PC-3 (cell line): ENCODE measurements at regions not wholly inside any gene's neighbourhood (a gene's known extent, or its start where the extent isn't known, plus 50 kb on each side); places are given as distances from the start of the nearest gene placed in this dataset.
"Not testable (repeated sequence)": the region's sequence is repeated elsewhere in the genome, so short reads cannot be mapped to it uniquely, and the experiment has no call there.

Source experiments
- ATAC-seq: fragments of 200-7000 bp; cut with Tn5 transposase; 2 replicates; pipeline ENCODE4 v1.9.1; 2020; ENCODE audit warnings: mild to moderate bottlenecking, moderate library complexity
- BruUV-seq: library from RNA; stranded (reverse); fragments of 400-500 nt; replicated peaks from 2 replicates; lab custom pipeline; 2021; lab: Mats Ljungman, UMichigan
- CTCF ChIA-PET: fragments of 300-600 bp; sonication (Branson Sonifier 250); formaldehyde crosslinking; loops from one replicate; lab custom pipeline; 2022; ENCODE audit warnings: antibody characterized with exemption; lab: Charles Lee
- POLR2A ChIA-PET: fragments of 300-600 bp; sonication (Branson Sonifier 250); formaldehyde crosslinking; loops from one replicate; lab custom pipeline; 2022; ENCODE audit warnings: antibody characterized with exemption; ENCODE audit not compliant: unreplicated experiment; lab: Charles Lee
- DNase-seq: peaks from one replicate; pipeline ENCODE4 v3.0.0-alpha.2; 2015
- H2AFZ ChIP-seq: fragments of 300-600 bp; sonication (generic); 2 replicates; pipeline ENCODE4 v1.6.0; 2016; ENCODE audit warnings: antibody characterized with exemption, low read length
- H3F3A ChIP-seq: fragments of 300-600 bp; sonication (generic); one replicate; pipeline ENCODE4 v1.6.0; 2017; ENCODE audit warnings: antibody characterized with exemption, low read length, control low read depth, mild to moderate bottlenecking; ENCODE audit not compliant: unreplicated experiment
- H3K27ac ChIP-seq: fragments of 300-600 bp; sonication (generic); 2 replicates; pipeline ENCODE4 v1.5.1; 2016; ENCODE audit warnings: mild to moderate bottlenecking, low read length
- H3K27me3 ChIP-seq: fragments of 300-600 bp; sonication (generic); 2 replicates; pipeline ENCODE4 v1.6.1; 2016; ENCODE audit warnings: low read length, mixed read lengths
- H3K36me3 ChIP-seq: fragments of 300-600 bp; sonication (generic); 2 replicates; pipeline ENCODE4 v1.6.1; 2016; ENCODE audit warnings: low read depth, mixed run types, low read length, mixed read lengths
- H3K4me1 ChIP-seq: fragments of 300-600 bp; sonication (generic); 2 replicates; pipeline ENCODE4 v1.5.1; 2016; ENCODE audit warnings: low read length; ENCODE audit not compliant: insufficient read depth
- H3K4me2 ChIP-seq: fragments of 300-600 bp; sonication (generic); 2 replicates; pipeline ENCODE4 v1.6.0; 2016; ENCODE audit warnings: low read length
- H3K4me3 ChIP-seq: fragments of 300-600 bp; sonication (generic); 2 replicates; pipeline ENCODE4 v1.5.1; 2016; ENCODE audit warnings: mild to moderate bottlenecking, low read length, mixed read lengths
- H3K79me2 ChIP-seq: fragments of 300-600 bp; sonication (generic); 2 replicates; pipeline ENCODE4 v1.6.1; 2017; ENCODE audit warnings: low read length, mixed read lengths
- H3K9ac ChIP-seq: fragments of 300-600 bp; sonication (generic); 2 replicates; pipeline ENCODE4 v1.6.0; 2016; ENCODE audit warnings: mild to moderate bottlenecking, low read length
- H3K9me2 ChIP-seq: fragments of 300-600 bp; sonication (generic); replicated peaks from 2 replicates; pipeline ENCODE4 v1.6.1; 2016; ENCODE audit warnings: mixed run types, low read length, mixed read lengths
- H3K9me3 ChIP-seq: fragments of 300-600 bp; sonication (generic); 2 replicates; pipeline ENCODE4 v1.6.1; 2016; ENCODE audit warnings: low read length, mixed read lengths
- H4K20me1 ChIP-seq: fragments of 300-600 bp; sonication (generic); 2 replicates; pipeline ENCODE4 v1.6.1; 2016; ENCODE audit warnings: low read length, mixed read lengths
- EZH2 ChIP-seq: fragments of 300-600 bp; sonication (generic); IDR thresholded peaks from one replicate; pipeline ENCODE4 v1.6.1; 2017; ENCODE audit warnings: antibody characterized with exemption, mild to moderate bottlenecking, low read length; ENCODE audit not compliant: unreplicated experiment
- EZH2phosphoT487 ChIP-seq: fragments of 300-600 bp; sonication (generic); IDR thresholded peaks from 2 replicates; pipeline ENCODE4 v1.6.1; 2018; ENCODE audit warnings: mild to moderate bottlenecking, antibody characterized with exemption, low read length, borderline replicate concordance
- intact Hi-C: fragments of 100-400 bp; cut with micrococcal nuclease; formaldehyde crosslinking; loops from 2 replicates; pipeline ENCODE4 v1.9.0; 2023
- TF ChIP-seq, protein P1 (sequence below): fragments of 300-600 bp; sonication (generic); conservative IDR thresholded peaks from 2 replicates; pipeline ENCODE4 v1.5.1; 2017; ENCODE audit warnings: antibody characterized with exemption, low read depth, mild to moderate bottlenecking, low read length

DNA sequence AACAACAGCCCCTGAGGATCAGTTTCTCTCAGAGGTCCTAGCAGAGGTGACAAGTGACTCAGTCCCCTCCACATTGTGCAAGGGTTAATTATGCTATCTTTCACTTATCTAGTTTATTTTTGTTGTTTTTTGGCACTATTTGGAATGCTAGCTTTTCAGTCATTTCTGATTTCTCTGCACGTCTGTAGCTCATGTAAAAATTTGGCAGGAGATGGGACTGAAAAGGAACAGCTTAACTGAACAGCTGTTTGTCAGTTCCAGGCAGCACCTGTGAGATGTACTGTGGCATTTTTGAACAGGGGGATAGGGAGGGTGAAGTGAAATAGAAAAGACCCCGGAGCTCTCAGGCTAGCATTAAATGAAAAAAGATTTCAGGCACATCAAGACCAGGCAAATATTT, 313.5 kb downstream of the SUCLA2 start:
- H2AFZ ChIP-seq, result no peak overlapping the region
- no peak overlapping the region for H3K4me2 ChIP-seq
- no peak overlapping the region for H3K9ac ChIP-seq
- no peak overlapping the region for H3K4me3 ChIP-seq
- DNase-seq (no peak), ATAC-seq (no peak)
- H3K79me2 ChIP-seq, result no peaks in the 10 kb centered on the region
- H3K9me2 ChIP-seq, result no peaks in the 10 kb centered on the region
- no peak for TF ChIP-seq EZH2phosphoT487
- TF ChIP-seq, protein P1, sequence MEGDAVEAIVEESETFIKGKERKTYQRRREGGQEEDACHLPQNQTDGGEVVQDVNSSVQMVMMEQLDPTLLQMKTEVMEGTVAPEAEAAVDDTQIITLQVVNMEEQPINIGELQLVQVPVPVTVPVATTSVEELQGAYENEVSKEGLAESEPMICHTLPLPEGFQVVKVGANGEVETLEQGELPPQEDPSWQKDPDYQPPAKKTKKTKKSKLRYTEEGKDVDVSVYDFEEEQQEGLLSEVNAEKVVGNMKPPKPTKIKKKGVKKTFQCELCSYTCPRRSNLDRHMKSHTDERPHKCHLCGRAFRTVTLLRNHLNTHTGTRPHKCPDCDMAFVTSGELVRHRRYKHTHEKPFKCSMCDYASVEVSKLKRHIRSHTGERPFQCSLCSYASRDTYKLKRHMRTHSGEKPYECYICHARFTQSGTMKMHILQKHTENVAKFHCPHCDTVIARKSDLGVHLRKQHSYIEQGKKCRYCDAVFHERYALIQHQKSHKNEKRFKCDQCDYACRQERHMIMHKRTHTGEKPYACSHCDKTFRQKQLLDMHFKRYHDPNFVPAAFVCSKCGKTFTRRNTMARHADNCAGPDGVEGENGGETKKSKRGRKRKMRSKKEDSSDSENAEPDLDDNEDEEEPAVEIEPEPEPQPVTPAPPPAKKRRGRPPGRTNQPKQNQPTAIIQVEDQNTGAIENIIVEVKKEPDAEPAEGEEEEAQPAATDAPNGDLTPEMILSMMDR, result no peak
- TF ChIP-seq EZH2, result no peak
- no peaks in the 10 kb centered on the region for H3K27me3 ChIP-seq
- H3F3A ChIP-seq, result no peaks in the 10 kb centered on the region
- H3K27ac ChIP-seq, result no peak overlapping the region
- H4K20me1 ChIP-seq, result no peaks in the 10 kb centered on the region
- intact Hi-C loops, result no loop called here
- ChIA-PET POLR2A (no interaction called here), CTCF (no interaction called here)
- no peaks in the 10 kb centered on the region for H3K9me3 ChIP-seq
- no TSS peak for BruUV-seq
- no peaks in the 10 kb centered on the region for H3K4me1 ChIP-seq
- H3K36me3 ChIP-seq, result no peaks in the 10 kb centered on the region

DNA sequence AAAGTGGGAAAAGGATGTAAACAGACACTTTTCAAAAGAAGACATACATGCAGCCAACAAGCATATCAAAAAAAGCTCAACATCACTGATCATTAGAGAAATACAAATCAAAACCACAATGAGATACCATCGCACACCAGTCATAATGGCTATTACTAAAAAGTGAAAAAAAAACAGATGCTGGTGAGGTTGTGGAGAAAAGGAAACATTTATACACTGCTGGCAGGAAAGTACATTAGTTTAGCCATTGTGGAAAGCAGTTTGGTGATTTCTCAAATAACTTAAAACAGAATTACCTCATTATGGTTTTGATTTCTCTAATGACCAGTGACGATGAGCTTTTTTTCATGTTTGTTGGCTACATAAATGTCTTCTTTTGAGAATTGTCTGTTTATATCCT, 315.9 kb downstream of the SUCLA2 start:
- intact Hi-C loops, H4K20me1 ChIP-seq, H3K27me3 ChIP-seq, H3K79me2 ChIP-seq, BruUV-seq, CTCF ChIA-PET, H3K36me3 ChIP-seq, H3K4me2 ChIP-seq, H3F3A ChIP-seq, ATAC-seq, POLR2A ChIA-PET, H3K9ac ChIP-seq, H3K27ac ChIP-seq, H2AFZ ChIP-seq, H3K4me3 ChIP-seq, H3K9me2 ChIP-seq, H3K9me3 ChIP-seq, DNase-seq: not testable (repeated sequence)
- H3K4me1 ChIP-seq, result peaks cover 12% of the 10 kb centered on the region

DNA sequence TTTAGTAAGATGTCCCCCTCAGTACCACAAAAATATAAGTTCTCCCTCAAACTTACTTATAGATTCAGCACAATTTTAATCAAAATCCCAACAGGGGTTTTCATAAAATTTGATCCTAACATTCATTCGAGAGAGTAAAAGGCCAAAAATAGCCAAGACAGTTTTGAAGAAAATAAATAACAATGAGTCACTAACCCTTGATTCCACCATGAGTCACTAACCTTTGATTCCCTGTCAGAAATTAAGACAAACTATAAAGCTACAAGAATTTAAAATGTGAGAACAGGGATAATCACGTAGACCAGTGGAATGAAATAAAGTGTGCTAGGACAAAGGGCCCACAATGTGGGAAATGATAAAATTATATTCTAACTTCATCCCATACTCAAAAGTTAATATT, 320.3 kb downstream of the SUCLA2 start:
- CTCF ChIA-PET, result no interaction called here
- POLR2A ChIA-PET, result interaction anchor here (0.6 kb wide), 1 partner anchor 195 kb away, joined by 3 read pairs; no protein-coding TSS in a partner anchor
- Histone ChIP-seq H3F3A (no peaks in the 10 kb centered on the region), H3K36me3 (no peaks in the 10 kb centered on the region), H3K79me2 (no peaks in the 10 kb centered on the region), H3K4me1 (peaks cover 28% of the 10 kb centered on the region), H2AFZ (no peak overlapping the region), H4K20me1 (no peaks in the 10 kb centered on the region), H3K9me2 (no peaks in the 10 kb centered on the region), H3K27ac (no peak overlapping the region), H3K9me3 (no peaks in the 10 kb centered on the region), H3K27me3 (no peaks in the 10 kb centered on the region), H3K9ac (no peak overlapping the region), H3K4me3 (no peak overlapping the region), H3K4me2 (peak overlapping the region; percentile 57)
- intact Hi-C loops, result no loop called here
- peak; percentile 46 for DNase-seq
- ATAC-seq, result peak; percentile 52
- BruUV-seq, result no TSS peak
- TF ChIP-seq EZH2phosphoT487, result no peak
- TF ChIP-seq EZH2, result no peak
- TF ChIP-seq, protein P1, result no peak
